LNCaP clone FGC (cell line): ENCODE measurements at regions not wholly inside any gene's neighbourhood (a gene's known extent, or its start where the extent isn't known, plus 50 kb on each side); places are given as distances from the start of the nearest gene placed in this dataset.

Experiments used
- DNase-seq: peaks from one replicate; pipeline ENCODE4 v3.0.0-alpha.2; 2011; ENCODE audit warnings: low read depth
- H3K4me3 ChIP-seq: 2 replicates; pipeline ENCODE4 v1.5.1; 2011; ENCODE audit warnings: mild to moderate bottlenecking, low read depth, low read length, control low read depth
- CTCF ChIP-seq: IDR thresholded peaks from 2 replicates; pipeline ENCODE4 v1.5.1; 2012; ENCODE audit warnings: mild to moderate bottlenecking; ENCODE audit not compliant: control insufficient read depth, insufficient read depth; ENCODE audit errors: extremely low read depth

GRCh38 chr4:156052116-156052515, 98.5 kb upstream of the CTSO start:
- DNase-seq: no peak
- no peak for TF ChIP-seq CTCF
- H3K4me3 ChIP-seq: no peak overlapping the region

DNA sequence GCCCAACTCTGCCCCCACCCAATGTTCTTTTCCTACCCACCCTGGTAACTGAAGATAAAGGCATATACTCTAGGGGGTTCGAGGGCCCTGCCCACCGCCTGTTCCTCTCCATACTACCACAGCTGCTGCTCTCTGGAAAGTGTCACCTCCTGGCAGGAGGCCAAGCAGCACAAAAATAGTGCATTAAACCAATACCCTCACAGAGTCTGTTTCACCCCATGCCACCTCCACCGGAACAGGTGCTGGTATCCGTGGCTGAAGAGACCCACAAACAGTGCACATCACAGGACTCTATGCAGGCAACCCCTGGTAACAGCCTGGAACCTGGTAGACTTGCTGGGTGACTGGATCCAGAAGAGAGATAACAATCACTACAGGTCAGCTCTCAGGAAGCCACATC, 85.1 kb upstream of the CTSO start:
- no peak overlapping the region for H3K4me3 ChIP-seq
- TF ChIP-seq CTCF: no peak
- no peak for DNase-seq

DNA sequence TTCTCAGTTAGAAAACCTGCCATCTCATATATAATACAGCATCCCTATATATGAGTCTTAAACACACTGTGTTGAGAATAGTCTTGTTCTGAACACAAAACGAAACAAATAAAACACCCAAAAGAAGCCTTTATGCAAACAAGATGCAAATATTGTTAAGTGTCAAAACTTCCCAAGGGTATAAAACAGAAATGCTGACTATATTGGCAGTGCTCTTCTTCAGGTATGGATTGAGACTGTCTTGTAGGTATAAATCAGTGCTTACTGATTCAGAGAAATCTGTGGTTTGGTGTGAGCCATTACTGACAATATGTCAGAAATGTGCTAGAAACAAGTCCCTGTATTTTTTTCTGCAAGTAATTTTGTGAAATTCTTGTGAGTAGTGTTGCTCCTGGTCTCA, 82.8 kb upstream of the CTSO start:
- no peak overlapping the region for H3K4me3 ChIP-seq
- no peak for DNase-seq
- no peak for TF ChIP-seq CTCF

- no peak for TF ChIP-seq CTCF
- no peak for DNase-seq
- no peak overlapping the region for H3K4me3 ChIP-seq
Observed at GRCh38 chr4:156029691-156030090, 76.0 kb upstream of the CTSO start.

GRCh38 chr4:156021298-156021697, 67.6 kb upstream of the CTSO start:
- no peak for TF ChIP-seq CTCF
- no peak for DNase-seq
- H3K4me3 ChIP-seq: no peak overlapping the region

DNA sequence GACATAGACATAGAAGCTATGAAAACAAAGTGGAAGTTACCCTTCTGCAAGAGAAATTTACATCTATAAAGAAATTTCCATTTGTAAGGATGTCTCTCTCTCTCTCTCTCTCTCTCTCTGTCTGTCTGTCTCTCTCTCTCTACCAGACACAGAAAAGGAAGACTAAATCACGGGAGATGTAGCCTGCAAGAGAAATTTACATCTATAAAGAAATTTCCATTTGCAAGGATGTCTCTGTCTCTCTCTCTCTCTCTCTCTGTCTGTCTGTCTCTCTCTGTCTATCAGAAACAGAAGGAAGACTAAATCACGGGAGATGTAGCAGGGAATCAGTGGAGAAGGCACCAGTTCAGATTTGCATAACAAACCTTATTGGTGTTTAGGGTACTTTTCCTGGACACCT, 65.6 kb upstream of the CTSO start:
- no peak for DNase-seq
- TF ChIP-seq CTCF: no peak
- no peak overlapping the region for H3K4me3 ChIP-seq

DNA sequence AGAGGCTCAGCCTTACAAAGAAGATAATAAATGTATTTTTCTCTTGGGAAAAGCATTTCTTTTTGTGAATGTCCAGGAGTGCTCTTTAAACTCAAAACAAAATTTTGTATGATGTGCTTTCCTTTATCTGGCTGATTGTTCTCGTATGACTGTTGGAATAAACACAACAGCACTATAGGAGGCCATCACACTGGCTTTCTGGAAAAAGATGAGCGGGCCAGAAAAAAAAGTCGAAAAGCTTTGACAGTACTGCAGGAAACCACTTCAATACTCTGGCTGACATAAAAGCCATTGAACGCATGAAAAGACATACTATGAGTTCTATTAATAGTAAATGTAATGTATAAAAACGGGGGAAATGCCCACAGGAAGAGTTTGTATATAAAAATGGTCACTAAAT, 64.7 kb upstream of the CTSO start:
- DNase-seq: no peak
- H3K4me3 ChIP-seq: no peak overlapping the region

More for the DNA sequence above, 64.7 kb upstream of the CTSO start:
- no peak for TF ChIP-seq CTCF
